ENCODE measurements at regions not wholly inside any gene's neighbourhood (a gene's known extent, or its start where the extent isn't known, plus 50 kb on each side); places are given as distances from the start of the nearest gene placed in this dataset.

DNA sequence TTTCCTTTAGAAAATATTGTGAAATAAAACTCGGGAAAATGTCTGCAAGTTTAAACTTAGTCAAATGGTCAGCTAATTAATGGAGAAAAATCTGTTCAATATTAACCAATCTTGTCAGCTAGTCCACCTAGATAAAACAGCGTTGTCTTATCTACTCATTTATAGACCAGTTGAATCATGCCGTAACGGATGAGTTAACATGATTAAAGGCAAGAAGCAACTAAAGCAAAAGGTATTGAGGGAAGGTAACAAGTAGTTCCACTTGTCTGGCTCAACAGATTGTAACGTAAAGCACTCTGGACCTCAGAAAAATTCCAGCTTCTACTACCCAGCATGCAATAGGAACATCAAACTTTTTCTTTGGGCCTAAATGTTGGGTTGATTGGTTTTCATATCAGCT is 958.2 kb downstream of the DIAPH3 start:
- Mint-ChIP-seq H3K9me3 (peaks cover 0 to 9% (median 0%) of the 10 kb centered on the region in 11 donors), H3K4me3 (no peak overlapping the region), H3K27ac (no peak overlapping the region), H3K27me3 (peaks cover 0 to 4% (median 0%) of the 10 kb centered on the region in 5 donors), H3K4me1 (no peaks in the 10 kb centered on the region), H3K36me3 (no peaks in the 10 kb centered on the region)
- ATAC-seq (no peak), DNase-seq (no peak)
- Histone ChIP-seq H3K36me3 (ENCODE audit: control insufficient read depth in 2 of 3, insufficient read depth in 3 of 3, low read length in 3 of 3) (no peaks in the 10 kb centered on the region), H3K27me3 (ENCODE audit: control insufficient read depth in 2 of 2, insufficient read depth in 2 of 2, low read length in 2 of 2) (no peaks in the 10 kb centered on the region), H3K9me3 (ENCODE audit: control insufficient read depth in 2 of 3, low read length in 3 of 3) (no peaks in the 10 kb centered on the region), H3K4me1 (ENCODE audit: control insufficient read depth in 2 of 2, insufficient read depth in 2 of 2, low read length in 2 of 2) (no peaks in the 10 kb centered on the region), H3K4me3 (ENCODE audit: low read length) (no peak overlapping the region), H3K27ac (ENCODE audit: low read depth, low read length) (no peak overlapping the region)
- CTCF ChIA-PET: no interaction called here
- POLR2A ChIA-PET: no interaction called here
- intact Hi-C loops (cut with micrococcal nuclease): no loop called here

DNA sequence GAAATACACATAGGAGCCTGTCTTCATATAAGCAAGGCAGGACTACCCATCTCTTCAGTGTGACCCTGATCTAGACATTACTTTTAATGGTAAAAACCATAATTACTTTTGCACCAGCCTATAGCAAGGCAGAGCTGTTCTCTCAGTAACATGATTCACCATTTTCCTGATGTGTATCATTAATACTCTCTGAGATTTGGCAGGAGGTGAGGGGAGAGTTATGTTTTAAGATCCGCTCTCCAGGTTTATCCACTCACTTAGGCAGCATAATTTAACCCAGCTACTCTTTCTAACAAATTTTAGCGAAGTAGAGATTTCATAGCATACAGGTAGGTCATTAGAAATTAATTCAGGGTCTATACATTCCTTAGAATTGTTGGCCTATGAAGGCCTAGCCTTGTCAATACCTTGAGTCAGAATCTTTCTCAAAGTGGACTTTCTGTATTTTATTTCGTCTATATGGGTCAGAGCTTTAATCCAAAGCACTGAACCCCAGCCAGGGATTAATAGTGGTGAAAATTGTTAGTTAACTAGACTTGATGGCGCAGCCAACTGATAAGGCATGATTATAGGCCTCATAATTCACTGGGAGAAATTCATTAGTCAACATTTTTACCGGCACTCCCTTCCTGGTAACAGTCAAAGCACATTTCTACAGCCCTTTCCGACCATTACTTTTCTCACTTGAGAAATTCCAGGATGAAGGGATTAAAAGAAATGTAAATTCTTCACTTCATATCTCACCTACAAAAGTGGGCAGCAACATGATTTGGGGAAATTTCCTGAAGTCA is 955.1 kb downstream of the DIAPH3 start:
- Histone ChIP-seq H3K27me3 (ENCODE audit: control insufficient read depth in 2 of 2, insufficient read depth in 2 of 2, low read length in 2 of 2) (no peaks in the 10 kb centered on the region), H3K9me3 (ENCODE audit: control insufficient read depth in 2 of 3, low read length in 3 of 3) (no peaks in the 10 kb centered on the region), H3K27ac (ENCODE audit: low read depth, low read length) (no peak overlapping the region), H3K36me3 (ENCODE audit: control insufficient read depth in 2 of 3, insufficient read depth in 3 of 3, low read length in 3 of 3) (no peaks in the 10 kb centered on the region), H3K4me1 (ENCODE audit: control insufficient read depth in 2 of 2, insufficient read depth in 2 of 2, low read length in 2 of 2) (no peaks in the 10 kb centered on the region), H3K4me3 (ENCODE audit: low read length) (no peak overlapping the region)
- no peak for DNase-seq
- no peak for ATAC-seq
- POLR2A ChIA-PET: no interaction called here
- H3K27ac Mint-ChIP-seq: no peak overlapping the region
- peaks cover 0 to 3% (median under 1%) of the 10 kb centered on the region in 11 donors for H3K9me3 Mint-ChIP-seq
- H3K27me3 Mint-ChIP-seq: peaks cover 0 to 18% (median 0%) of the 10 kb centered on the region in 5 donors
- no peak overlapping the region for H3K4me3 Mint-ChIP-seq
- no peaks in the 10 kb centered on the region for H3K4me1 Mint-ChIP-seq
- CTCF ChIA-PET: no interaction called here
- H3K36me3 Mint-ChIP-seq: no peaks in the 10 kb centered on the region
- intact Hi-C loops (cut with micrococcal nuclease): no loop called here

DNA sequence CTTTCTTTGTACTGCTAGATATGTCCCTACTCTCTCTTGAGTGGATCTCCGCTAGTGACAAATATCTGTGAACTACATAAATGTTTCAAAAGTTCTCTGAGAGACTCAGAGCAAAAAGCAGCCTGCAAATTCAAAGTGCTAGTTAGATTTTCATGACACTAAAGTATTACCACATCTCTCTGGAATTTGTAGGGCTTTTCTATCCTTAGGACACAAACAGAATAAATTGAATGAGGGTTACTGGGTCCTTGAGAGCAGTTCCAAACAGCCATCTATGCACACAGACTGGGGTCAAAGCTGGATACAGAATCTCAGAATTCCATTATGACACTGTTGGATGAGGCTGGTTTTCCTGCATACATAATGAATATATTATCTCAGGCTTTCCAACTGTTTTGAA is 953.2 kb downstream of the DIAPH3 start:
- Mint-ChIP-seq H3K4me1 (no peaks in the 10 kb centered on the region), H3K4me3 (no peak overlapping the region), H3K27ac (no peak overlapping the region), H3K36me3 (no peaks in the 10 kb centered on the region), H3K27me3 (peaks cover 0 to 18% (median 0%) of the 10 kb centered on the region in 5 donors), H3K9me3 (peaks cover 0 to 3% (median 0%) of the 10 kb centered on the region in 11 donors)
- no peak overlapping the region for H3K27ac ChIP-seq (ENCODE audit: low read depth, low read length)
- H3K4me1 ChIP-seq (ENCODE audit: control insufficient read depth in 2 of 2, insufficient read depth in 2 of 2, low read length in 2 of 2): no peaks in the 10 kb centered on the region
- intact Hi-C loops (cut with micrococcal nuclease): no loop called here
- ChIA-PET POLR2A (no interaction called here), CTCF (interaction anchor here (0.6 kb wide), 1 partner anchor 185 kb away, joined by 3 read pairs; no protein-coding TSS in a partner anchor)
- H3K36me3 ChIP-seq (ENCODE audit: control insufficient read depth in 2 of 3, insufficient read depth in 3 of 3, low read length in 3 of 3): no peaks in the 10 kb centered on the region
- H3K27me3 ChIP-seq (ENCODE audit: control insufficient read depth in 2 of 2, insufficient read depth in 2 of 2, low read length in 2 of 2): no peaks in the 10 kb centered on the region
- DNase-seq (no peak), ATAC-seq (no peak)
- no peaks in the 10 kb centered on the region for H3K9me3 ChIP-seq (ENCODE audit: control insufficient read depth in 2 of 3, low read length in 3 of 3)
- no peak overlapping the region for H3K4me3 ChIP-seq (ENCODE audit: low read length)

DNA sequence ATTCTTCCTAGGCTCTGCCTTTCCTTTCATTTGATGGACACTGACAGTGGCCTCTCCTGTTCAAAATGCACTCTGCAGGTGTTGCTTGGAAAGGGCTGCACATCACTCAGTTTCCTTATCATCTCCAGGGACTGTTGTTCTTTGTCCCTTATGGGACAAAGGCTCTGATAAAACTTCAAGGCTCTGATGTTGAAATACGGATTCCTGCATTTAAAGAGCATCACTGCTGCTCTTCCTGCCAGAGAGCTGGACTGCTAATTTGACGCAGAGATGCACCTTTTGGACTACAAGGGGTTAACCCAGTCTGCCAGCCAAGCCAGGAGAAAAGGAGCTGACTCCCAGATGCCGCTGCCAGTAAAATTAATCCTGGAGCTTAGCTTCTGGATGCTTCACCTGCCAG is 952.1 kb downstream of the DIAPH3 start:
- no peaks in the 10 kb centered on the region for H3K4me1 Mint-ChIP-seq
- CTCF ChIA-PET: no interaction called here
- no peaks in the 10 kb centered on the region for H3K36me3 Mint-ChIP-seq
- Histone ChIP-seq H3K4me3 (ENCODE audit: low read length) (no peak overlapping the region), H3K27ac (ENCODE audit: low read depth, low read length) (no peak overlapping the region), H3K27me3 (ENCODE audit: control insufficient read depth in 2 of 2, insufficient read depth in 2 of 2, low read length in 2 of 2) (no peaks in the 10 kb centered on the region), H3K9me3 (ENCODE audit: control insufficient read depth in 2 of 3, low read length in 3 of 3) (no peaks in the 10 kb centered on the region), H3K4me1 (ENCODE audit: control insufficient read depth in 2 of 2, insufficient read depth in 2 of 2, low read length in 2 of 2) (no peaks in the 10 kb centered on the region), H3K36me3 (ENCODE audit: control insufficient read depth in 2 of 3, insufficient read depth in 3 of 3, low read length in 3 of 3) (no peaks in the 10 kb centered on the region)
- H3K27ac Mint-ChIP-seq: no peak overlapping the region
- H3K9me3 Mint-ChIP-seq: peaks cover 0 to 3% (median 0%) of the 10 kb centered on the region in 11 donors
- POLR2A ChIA-PET: no interaction called here
- H3K27me3 Mint-ChIP-seq: peaks cover 0 to 18% (median 8%) of the 10 kb centered on the region in 5 donors
- intact Hi-C loops (cut with micrococcal nuclease): no loop called here
- no peak for ATAC-seq
- DNase-seq: no peak
- H3K4me3 Mint-ChIP-seq: no peak overlapping the region

DNA sequence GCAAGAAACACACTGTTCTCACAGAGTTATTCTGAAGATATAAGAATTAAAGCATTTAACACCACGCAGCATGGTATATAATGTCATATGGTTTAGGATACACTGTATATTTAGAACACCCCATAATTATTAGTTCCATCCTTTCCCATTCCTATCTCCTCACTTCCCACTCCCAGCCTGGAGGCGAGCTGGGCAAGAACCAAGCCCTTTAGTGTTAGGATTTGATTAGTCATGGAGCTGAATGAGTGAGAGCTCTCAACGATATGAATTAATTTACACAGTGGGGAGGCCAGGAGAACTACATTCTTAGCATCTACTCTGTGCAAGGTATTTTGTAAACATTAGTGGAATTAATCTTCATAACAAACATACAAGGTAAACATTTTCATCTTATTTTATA is 934.3 kb downstream of the DIAPH3 start:
- intact Hi-C loops (cut with micrococcal nuclease): no loop called here

DNA sequence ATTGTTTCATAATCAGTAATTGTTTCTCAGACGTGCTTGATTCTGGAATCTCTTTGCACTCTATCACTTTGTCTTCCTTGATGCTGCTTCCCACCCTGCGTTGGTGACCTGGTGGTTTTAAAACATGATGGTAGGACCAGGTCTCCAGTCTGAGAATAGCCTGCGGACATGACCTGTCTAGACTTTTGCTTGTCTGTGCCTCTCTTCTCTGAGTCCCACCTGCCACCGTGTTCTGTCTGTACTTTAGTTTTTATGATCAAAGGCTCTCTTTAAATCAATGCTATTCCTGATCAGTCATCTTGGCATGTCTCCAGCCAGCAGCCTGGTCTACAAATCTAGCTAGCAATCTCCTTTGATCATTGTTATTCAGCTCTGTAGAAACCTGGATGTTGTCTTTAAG is 933.9 kb downstream of the DIAPH3 start:
- POLR2A ChIA-PET: no interaction called here
- Histone ChIP-seq H3K36me3 (ENCODE audit: control insufficient read depth in 2 of 3, insufficient read depth in 3 of 3, low read length in 3 of 3) (no peaks in the 10 kb centered on the region), H3K4me1 (ENCODE audit: control insufficient read depth in 2 of 2, insufficient read depth in 2 of 2, low read length in 2 of 2) (no peaks in the 10 kb centered on the region), H3K27ac (ENCODE audit: low read depth, low read length) (no peak overlapping the region), H3K4me3 (ENCODE audit: low read length) (no peak overlapping the region), H3K9me3 (ENCODE audit: control insufficient read depth in 2 of 3, low read length in 3 of 3) (no peaks in the 10 kb centered on the region), H3K27me3 (ENCODE audit: control insufficient read depth in 2 of 2, insufficient read depth in 2 of 2, low read length in 2 of 2) (no peaks in the 10 kb centered on the region)
- intact Hi-C loops (cut with micrococcal nuclease): no loop called here
- H3K4me3 Mint-ChIP-seq: no peak overlapping the region
- CTCF ChIA-PET: no interaction called here
- H3K27me3 Mint-ChIP-seq: peaks cover 0 to 15% (median 6%) of the 10 kb centered on the region in 5 donors
- H3K36me3 Mint-ChIP-seq: no peaks in the 10 kb centered on the region
- DNase-seq (no peak), ATAC-seq (no peak)
- peaks cover 0 to 8% (median 3%) of the 10 kb centered on the region in 11 donors for H3K9me3 Mint-ChIP-seq
- no peak overlapping the region for H3K27ac Mint-ChIP-seq
- peaks cover 0 to 5% (median 0%) of the 10 kb centered on the region in 7 donors for H3K4me1 Mint-ChIP-seq

More for the DNA sequence above, 934.3 kb downstream of the DIAPH3 start:
- no peak overlapping the region for H3K4me3 ChIP-seq (ENCODE audit: low read length)
- ChIA-PET CTCF (no interaction called here), POLR2A (no interaction called here)
- no peak overlapping the region for H3K27ac Mint-ChIP-seq
- no peaks in the 10 kb centered on the region for H3K36me3 ChIP-seq (ENCODE audit: control insufficient read depth in 2 of 3, insufficient read depth in 3 of 3, low read length in 3 of 3)
- H3K4me1 ChIP-seq (ENCODE audit: control insufficient read depth in 2 of 2, insufficient read depth in 2 of 2, low read length in 2 of 2): no peaks in the 10 kb centered on the region
- no peak overlapping the region for H3K27ac ChIP-seq (ENCODE audit: low read depth, low read length)
- H3K36me3 Mint-ChIP-seq: no peaks in the 10 kb centered on the region
- no peaks in the 10 kb centered on the region for H3K27me3 ChIP-seq (ENCODE audit: control insufficient read depth in 2 of 2, insufficient read depth in 2 of 2, low read length in 2 of 2)
- DNase-seq: no peak
- H3K4me1 Mint-ChIP-seq: peaks cover 0 to 5% (median 0%) of the 10 kb centered on the region in 7 donors
- no peak for ATAC-seq
- H3K9me3 ChIP-seq (ENCODE audit: control insufficient read depth in 2 of 3, low read length in 3 of 3): no peaks in the 10 kb centered on the region
- peaks cover 0 to 10% (median 3%) of the 10 kb centered on the region in 11 donors for H3K9me3 Mint-ChIP-seq
- H3K27me3 Mint-ChIP-seq: peaks cover 0 to 15% (median 7%) of the 10 kb centered on the region in 5 donors
- no peak overlapping the region for H3K4me3 Mint-ChIP-seq
